A549 (cell line): ENCODE measurements at regions not wholly inside any gene's neighbourhood (a gene's known extent, or its start where the extent isn't known, plus 50 kb on each side); places are given as distances from the start of the nearest gene placed in this dataset.

Experiments
- ATAC-seq, 2 experiments: fragments of 200-7000 bp in 1 of 2; fragments of >200 bp in 1 of 2; cut with Nextera tagmentation in 1 of 2; cut with Tn5 transposase in 1 of 2; 3 replicates each; pipeline versions ENCODE4 v1.8.0 to v1.9.1; 2018 to 2020; ENCODE audit warnings: mild to moderate bottlenecking in 1 of 2, moderate library complexity in 1 of 2
- CTCF ChIA-PET: fragments of 300-600 bp; sonication (Branson Sonifier 250); formaldehyde crosslinking; extraction: SDS; loops from one replicate; lab custom pipeline; 2021; ENCODE audit warnings: antibody characterized with exemption, inconsistent platforms; lab: Yijun Ruan, JAX
- POLR2A ChIA-PET: fragments of 350-600 bp; formaldehyde crosslinking; extraction: SDS; loops from one replicate; lab custom pipeline; 2021; ENCODE audit warnings: antibody characterized with exemption, inconsistent platforms; lab: Yijun Ruan, JAX
- DNase-seq, 2 experiments: peaks; one replicate each; pipeline versions ENCODE4 v3.0.0 to v3.0.0-alpha.2; 2011 to 2016; ENCODE audit warnings: low read depth in 1 of 2, low spot score in 1 of 2
- FAIRE-seq: peaks from 2 replicates; lab custom pipeline; 2011; peaks lifted over from hg19 to GRCh38; lab: Jason Lieb, UNC
- H3K27ac ChIP-seq, 2 experiments: fragments of >200 bp; sonication (Bioruptor Twin); formaldehyde crosslinking; 3 replicates each; pipeline ENCODE4 v1.5.1; 2016 to 2017
- H3K4me1 ChIP-seq: fragments of >200 bp; sonication (Bioruptor Twin); formaldehyde crosslinking; 3 replicates; pipeline ENCODE4 v1.6.1; 2016
- H3K4me2 ChIP-seq: fragments of >200 bp; sonication (Bioruptor Twin); formaldehyde crosslinking; 3 replicates; pipeline ENCODE4 v1.6.1; 2016
- H3K4me3 ChIP-seq: fragments of >200 bp; sonication (Bioruptor Twin); formaldehyde crosslinking; 3 replicates; pipeline ENCODE4 v1.5.1; 2016
- H3K9me3 ChIP-seq: fragments of >200 bp; sonication (Bioruptor Twin); formaldehyde crosslinking; 3 replicates; pipeline ENCODE4 v1.6.1; 2016
- BHLHE40 ChIP-seq: IDR thresholded peaks from 2 replicates; pipeline ENCODE4 v1.6.1; 2012; ENCODE audit warnings: low read depth, low read length, inconsistent platforms
- CBX8 ChIP-seq: fragments of 200-600 bp; sonication (generic); IDR thresholded peaks from 2 replicates; pipeline ENCODE4 v1.6.1; 2016
- CHD2 ChIP-seq: fragments of 150-350 bp; IDR thresholded peaks from 2 replicates; pipeline ENCODE4 v1.6.1; 2014; ENCODE audit warnings: low read length; ENCODE audit not compliant: partially characterized antibody
- E2F6 ChIP-seq: IDR thresholded peaks from 2 replicates; pipeline ENCODE4 v1.6.1; 2012; ENCODE audit warnings: low read depth, borderline replicate concordance
- EHF ChIP-seq: fragments of 250-450 bp; sonication (Bioruptor Pico); IDR thresholded peaks from 2 replicates; pipeline ENCODE4 v1.5.0; 2020; ENCODE audit warnings: mild to moderate bottlenecking
- EHMT2 ChIP-seq: fragments of 200-600 bp; sonication (generic); IDR thresholded peaks from 2 replicates; pipeline ENCODE4 v1.6.1; 2016; ENCODE audit warnings: antibody characterized with exemption, low read depth, mild to moderate bottlenecking, moderate library complexity
- ELK1 ChIP-seq: fragments of 150-350 bp; IDR thresholded peaks from 2 replicates; pipeline ENCODE4 v1.6.1; 2014; ENCODE audit warnings: low read depth, mild to moderate bottlenecking, low read length
- EP300 ChIP-seq, 2 experiments: fragments of >200 bp; sonication (Bioruptor Twin); formaldehyde crosslinking; IDR thresholded peaks; 2 replicates in 1 of 2; 3 replicates in 1 of 2; pipeline ENCODE4 v1.6.1; 2016 to 2017
- FOXS1 ChIP-seq: fragments of 250-450 bp; sonication (Bioruptor Pico); IDR thresholded peaks from 2 replicates; pipeline ENCODE4 v1.5.0; 2020; ENCODE audit warnings: mild to moderate bottlenecking, moderate library complexity
- GATA3 ChIP-seq: IDR thresholded peaks from 2 replicates; pipeline ENCODE4 v1.6.1; 2012; ENCODE audit warnings: borderline replicate concordance
- HEYL ChIP-seq: fragments of 250-450 bp; sonication (Bioruptor Pico); IDR thresholded peaks from 2 replicates; pipeline ENCODE4 v1.8.0; 2021; ENCODE audit warnings: mild to moderate bottlenecking, moderate library complexity
- HOXA7 ChIP-seq: fragments of 250-450 bp; sonication (Bioruptor Pico); IDR thresholded peaks from 2 replicates; pipeline ENCODE4 v1.5.0; 2020; ENCODE audit warnings: mild to moderate bottlenecking, moderate library complexity
- HOXB13 ChIP-seq: fragments of 250-450 bp; sonication (Bioruptor Pico); IDR thresholded peaks from 2 replicates; pipeline ENCODE4 v1.5.0; 2020; ENCODE audit warnings: low read depth, mild to moderate bottlenecking, moderate library complexity
- JUNB ChIP-seq: fragments of >200 bp; sonication (Bioruptor Twin); formaldehyde crosslinking; IDR thresholded peaks from 2 replicates; pipeline ENCODE4 v1.6.1; 2016
- KDM5A ChIP-seq: fragments of 200-600 bp; sonication (generic); IDR thresholded peaks from 2 replicates; pipeline ENCODE4 v1.6.1; 2016; ENCODE audit warnings: antibody characterized with exemption, mild to moderate bottlenecking
- MAFK ChIP-seq: fragments of 450-650 bp; IDR thresholded peaks from 2 replicates; pipeline ENCODE4 v1.6.1; 2014; ENCODE audit not compliant: partially characterized antibody
- MAZ ChIP-seq: fragments of 150-350 bp; IDR thresholded peaks from 2 replicates; pipeline ENCODE4 v1.6.1; 2014; ENCODE audit warnings: antibody characterized with exemption, low read depth, low read length, borderline replicate concordance
- MYC ChIP-seq: IDR thresholded peaks from 2 replicates; pipeline ENCODE4 v1.6.1; 2012; ENCODE audit warnings: mild to moderate bottlenecking, inconsistent platforms, low read length, improper control_type of control experiment, borderline replicate concordance
- NR3C1 ChIP-seq: fragments of >200 bp; sonication (Bioruptor Twin); formaldehyde crosslinking; IDR thresholded peaks from 3 replicates; pipeline ENCODE4 v1.6.1; 2017
- POLR2A ChIP-seq: IDR thresholded peaks from 2 replicates; pipeline ENCODE4 v1.6.1; 2012; ENCODE audit warnings: mild to moderate bottlenecking, low read length
- RAD21 ChIP-seq, 2 experiments: fragments of >200 bp in 1 of 2; sonication (Bioruptor Twin) in 1 of 2; formaldehyde crosslinking in 1 of 2; IDR thresholded peaks in 1 of 2; conservative IDR thresholded peaks in 1 of 2; 2 replicates in 1 of 2; 3 replicates in 1 of 2; pipeline ENCODE4 v1.6.1; 2012 to 2018; ENCODE audit warnings: inconsistent platforms in 1 of 2
- RCOR1 ChIP-seq: fragments of 150-350 bp; IDR thresholded peaks from 2 replicates; pipeline ENCODE4 v1.6.1; 2014; ENCODE audit warnings: antibody characterized with exemption, low read length, low read depth
- REST ChIP-seq: fragments of 200-600 bp; sonication (generic); IDR thresholded peaks from 2 replicates; pipeline ENCODE4 v1.6.1; 2016; ENCODE audit warnings: antibody characterized with exemption, mild to moderate bottlenecking, moderate library complexity
- RFX5 ChIP-seq: fragments of 450-650 bp; IDR thresholded peaks from 2 replicates; pipeline ENCODE4 v1.7.1; 2014; ENCODE audit warnings: antibody characterized with exemption, mild to moderate bottlenecking, moderate library complexity
- SMC3 ChIP-seq: fragments of >200 bp; sonication (Bioruptor Twin); formaldehyde crosslinking; IDR thresholded peaks from 3 replicates; pipeline ENCODE4 v1.6.1; 2018; ENCODE audit warnings: inconsistent platforms
- TFCP2L1 ChIP-seq: fragments of 250-450 bp; sonication (Bioruptor Pico); IDR thresholded peaks from 2 replicates; pipeline ENCODE4 v1.5.0; 2021; ENCODE audit warnings: mild to moderate bottlenecking
- USF2 ChIP-seq: fragments of 450-650 bp; IDR thresholded peaks from 2 replicates; pipeline ENCODE4 v1.6.1; 2014; ENCODE audit warnings: antibody characterized with exemption
- ZC3H11A ChIP-seq: fragments of 450-650 bp; IDR thresholded peaks from 2 replicates; pipeline ENCODE4 v1.6.1; 2014; ENCODE audit warnings: antibody characterized with exemption, mild to moderate bottlenecking
- ZNF302 ChIP-seq: fragments of 250-450 bp; sonication (Bioruptor Pico); IDR thresholded peaks from 2 replicates; pipeline ENCODE4 v1.9.0; 2021; ENCODE audit warnings: inconsistent platforms, mild to moderate bottlenecking, moderate library complexity
- WGBS: methylation state at CpG from one replicate; pipeline ENCODE4 v1.1.6; 2017; ENCODE audit errors: missing lambda C conversion rate; 5-methylcytosine and 5-hydroxymethylcytosine counted together

- TF ChIP-seq TFCP2L1, result no peak
- no peak for TF ChIP-seq HEYL
- TF ChIP-seq MAFK, result no peak
- TF ChIP-seq REST, result no peak
- no peak for TF ChIP-seq ZC3H11A
- TF ChIP-seq MYC, result no peak
- no peak for TF ChIP-seq JUNB
- no peak for TF ChIP-seq RAD21 (conservative IDR thresholded peaks at IDR 0.05 in 1 of 2, IDR thresholded peaks at IDR 0.05 in 1 of 2)
- TF ChIP-seq POLR2A, result no peak
- no peak for TF ChIP-seq MAZ
Measured at GRCh38 chr13:56563663-56564062, 577.1 kb upstream of the PRR20A start (continued).

- H3K4me2 ChIP-seq, result no peak overlapping the region
- no peak overlapping the region for H3K4me3 ChIP-seq
- FAIRE-seq, result no peak
- no peak for DNase-seq
- no peak for ATAC-seq
- H3K27ac ChIP-seq, result no peak overlapping the region
- H3K4me1 ChIP-seq, result no peaks in the 10 kb centered on the region
- H3K9me3 ChIP-seq, result no peaks in the 10 kb centered on the region; the same call in 2 of the 3 replicates
- POLR2A ChIA-PET, result no interaction called here
- no peak for TF ChIP-seq GATA3
- TF ChIP-seq E2F6, result no peak
- no peak for TF ChIP-seq EHF (CRISPR knock-in tag)
- no peak for TF ChIP-seq ELK1
- TF ChIP-seq EP300 (IDR thresholded peaks at IDR 0.05), result no peak
- no peak for TF ChIP-seq CBX8
- no peak for TF ChIP-seq ZNF302 (CRISPR knock-in tag)
- TF ChIP-seq EHMT2, result no peak
- TF ChIP-seq MAZ, result no peak
- CTCF ChIA-PET, result no interaction called here
- 0% methylated on average over 1 of the region's 1 CpG for WGBS
Measured at GRCh38 chr13:56586976-56587375, 553.7 kb upstream of the PRR20A start.

- POLR2A ChIA-PET, result no interaction called here
- no peak for FAIRE-seq
- WGBS, result 22% methylated on average over 4 of the region's 4 CpGs
- TF ChIP-seq NR3C1 (no peak), SMC3 (no peak), JUNB (no peak), HOXB13 (CRISPR knock-in tag) (no peak), ZNF302 (CRISPR knock-in tag) (no peak), FOXS1 (CRISPR knock-in tag) (no peak), HOXA7 (CRISPR knock-in tag) (no peak), MAZ (no peak), ELK1 (no peak), USF2 (no peak), BHLHE40 (no peak), RCOR1 (no peak), E2F6 (no peak), CBX8 (no peak), RFX5 (no peak), KDM5A (no peak), CHD2 (no peak)
Measured at GRCh38 chr13:56615572-56615971, 525.1 kb upstream of the PRR20A start.

More at GRCh38 chr13:56615572-56615971, 525.1 kb upstream of the PRR20A start:
- Histone ChIP-seq H3K4me1 (no peaks in the 10 kb centered on the region), H3K4me2 (no peak overlapping the region), H3K4me3 (no peak overlapping the region), H3K27ac (no peak overlapping the region), H3K9me3 (no peaks in the 10 kb centered on the region)
- no peak for DNase-seq
- CTCF ChIA-PET, result no interaction called here
- ATAC-seq, result no peak
